GM18861 (cell line): ENCODE measurements at regions not wholly inside any gene's neighbourhood (a gene's known extent, or its start where the extent isn't known, plus 50 kb on each side); places are given as distances from the start of the nearest gene placed in this dataset.
"Not testable (repeated sequence)": the region's sequence is repeated elsewhere in the genome, so short reads cannot be mapped to it uniquely, and the experiment has no call there.

Source experiments
- ATAC-seq: cut with Tn5 transposase; IDR thresholded peaks from one replicate; pipeline ENCODE4 v1.9.1; 2021; ENCODE audit not compliant: unreplicated experiment

GRCh38 chr3:75579091-75579490, 85.0 kb upstream of the FRG2C start:
- ATAC-seq: not testable (repeated sequence)

GRCh38 chr3:75579536-75579935, 84.6 kb upstream of the FRG2C start:
- ATAC-seq: not testable (repeated sequence)

- not testable (repeated sequence) for ATAC-seq
Observed at GRCh38 chr3:75579981-75580782, 83.9 kb upstream of the FRG2C start.

GRCh38 chr3:75582536-75582935, 81.6 kb upstream of the FRG2C start:
- ATAC-seq: not testable (repeated sequence)

GRCh38 chr3:75583116-75583515, 81.0 kb upstream of the FRG2C start:
- not testable (repeated sequence) for ATAC-seq

- not testable (repeated sequence) for ATAC-seq
Observed at GRCh38 chr3:75587695-75588094, 76.4 kb upstream of the FRG2C start.

GRCh38 chr3:75590382-75590781, 73.7 kb upstream of the FRG2C start:
- not testable (repeated sequence) for ATAC-seq

- ATAC-seq: not testable (repeated sequence)
Observed at GRCh38 chr3:75604286-75604934, 59.7 kb upstream of the FRG2C start.

- ATAC-seq: not testable (repeated sequence)
Observed at GRCh38 chr3:75607996-75608395, 56.1 kb upstream of the FRG2C start.

GRCh38 chr3:75609598-75609997, 54.5 kb upstream of the FRG2C start:
- ATAC-seq: not testable (repeated sequence)

GRCh38 chr3:75610773-75611172, 53.4 kb upstream of the FRG2C start:
- ATAC-seq: no peak

- not testable (repeated sequence) for ATAC-seq
Observed at GRCh38 chr3:75611724-75612460, 52.2 kb upstream of the FRG2C start.
